Esophagus (tissue), 2 donors: ENCODE measurements at regions not wholly inside any gene's neighbourhood (a gene's known extent, or its start where the extent isn't known, plus 50 kb on each side); places are given as distances from the start of the nearest gene placed in this dataset.

ENCODE experiments used
- H3K27ac ChIP-seq, 2 donors: one replicate each; pipeline ENCODE4 v1.5.1; 2013; ENCODE audit warnings: low read depth in 2 of 2, mild to moderate bottlenecking in 2 of 2, inconsistent platforms in 1 of 2, low read length in 1 of 2, moderate library complexity in 1 of 2
- H3K27me3 ChIP-seq, 2 donors: one replicate each; pipeline ENCODE4 v1.6.1; 2013; ENCODE audit warnings: low read length in 2 of 2, control low read depth in 1 of 2, mild to moderate bottlenecking in 1 of 2; ENCODE audit not compliant: insufficient read depth in 2 of 2, control insufficient read depth in 1 of 2
- H3K36me3 ChIP-seq, 2 donors: one replicate each; pipeline ENCODE4 v1.6.1; 2013; ENCODE audit warnings: low read length in 1 of 2; ENCODE audit not compliant: control insufficient read depth in 2 of 2, insufficient read depth in 2 of 2
- H3K4me1 ChIP-seq, 2 donors: one replicate each; pipeline ENCODE4 v1.6.1; 2013; ENCODE audit warnings: low read length in 1 of 2; ENCODE audit not compliant: control insufficient read depth in 2 of 2, insufficient read depth in 2 of 2
- H3K4me3 ChIP-seq, 2 donors: one replicate each; pipeline ENCODE4 v1.5.1; 2013; ENCODE audit warnings: low read length in 2 of 2, mild to moderate bottlenecking in 2 of 2, low read depth in 1 of 2, moderate library complexity in 1 of 2
- H3K9me3 ChIP-seq, 2 donors: one replicate each; pipeline ENCODE4 v1.6.1; 2013; ENCODE audit warnings: mild to moderate bottlenecking in 2 of 2, low read depth in 1 of 2, low read length in 1 of 2, moderate library complexity in 1 of 2; ENCODE audit not compliant: control insufficient read depth in 2 of 2, insufficient read depth in 1 of 2
- WGBS, 2 donors: extraction: QIAGEN DNeasy Blood & Tissue Kit; methylation state at CpG; one replicate each; pipeline ENCODE4 v1.1.7; 2013; 5-methylcytosine and 5-hydroxymethylcytosine counted together
- donor health status: healthy with polysubstance abuse.
- donor health status: Bipolar disorder and iron deficiency.

DNA sequence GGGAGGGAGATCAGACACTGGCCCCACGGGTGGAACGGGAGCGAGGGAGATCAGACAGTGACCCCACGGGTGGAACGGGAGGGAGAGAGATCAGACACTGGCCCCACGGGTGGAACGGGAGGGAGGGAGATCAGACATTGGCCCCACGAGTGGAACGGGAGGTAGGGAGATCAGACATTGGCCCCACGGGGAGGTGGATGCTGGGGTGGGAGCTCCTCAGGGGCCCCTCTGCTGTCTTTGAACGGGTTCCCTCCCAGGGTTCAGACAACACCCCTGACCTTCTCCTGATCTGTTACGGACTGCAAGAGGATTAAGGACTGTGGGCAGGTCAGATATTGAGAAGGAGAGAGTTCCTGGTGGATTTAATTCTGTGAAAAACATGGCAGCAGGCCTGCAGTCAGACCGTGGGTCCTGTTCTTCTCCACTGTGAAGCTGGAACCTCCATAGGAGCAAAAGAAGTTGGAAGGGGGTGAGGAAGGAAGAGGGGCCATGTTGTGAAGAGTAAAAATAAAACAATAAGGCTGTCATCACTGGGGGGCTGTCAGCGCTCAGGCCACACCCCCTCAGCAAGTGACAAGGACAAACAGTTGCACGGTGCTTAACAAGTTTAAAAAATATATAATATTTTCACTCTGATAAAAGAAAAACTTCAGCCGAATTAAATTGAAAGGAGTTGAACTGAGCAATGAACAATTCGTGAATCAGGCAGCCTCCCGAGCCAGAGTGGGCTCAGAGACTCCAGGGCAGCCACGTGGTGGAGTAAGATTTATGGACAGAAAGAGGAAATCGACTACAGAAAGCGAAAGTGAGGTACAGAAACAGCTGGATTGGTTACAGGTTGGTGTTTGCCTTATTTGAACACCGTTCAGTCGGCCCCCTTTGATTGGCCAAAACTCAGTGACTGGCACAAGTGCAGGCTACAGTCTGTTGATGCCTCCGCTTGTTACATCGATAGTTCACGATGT lies 348.7 kb upstream of the TNRC6C start:
- 62 to 70% methylated on average over 26 of the region's 26 CpGs for WGBS, 2 donors
- H3K27ac ChIP-seq = no peak overlapping the region
- no peak overlapping the region for H3K4me3 ChIP-seq

GRCh38 chr17:77610518-77610893 lies 348.0 kb upstream of the TNRC6C start:
- 64 to 66% methylated on average over 5 of the region's 5 CpGs for WGBS, 2 donors
- no peak overlapping the region for H3K27ac ChIP-seq
- H3K4me1 ChIP-seq = no peaks in the 10 kb centered on the region
- H3K27me3 ChIP-seq = no peaks in the 10 kb centered on the region
- no peaks in the 10 kb centered on the region for H3K36me3 ChIP-seq
- H3K4me3 ChIP-seq = no peak overlapping the region
- H3K9me3 ChIP-seq = no peaks in the 10 kb centered on the region

More for the DNA sequence above, 348.7 kb upstream of the TNRC6C start:
- Histone ChIP-seq H3K4me1 (no peaks in the 10 kb centered on the region), H3K27me3 (no peaks in the 10 kb centered on the region), H3K9me3 (no peaks in the 10 kb centered on the region), H3K36me3 (no peaks in the 10 kb centered on the region)

GRCh38 chr17:77610972-77611521 lies 347.5 kb upstream of the TNRC6C start:
- no peaks in the 10 kb centered on the region for H3K36me3 ChIP-seq
- no peak overlapping the region for H3K4me3 ChIP-seq
- no peaks in the 10 kb centered on the region for H3K4me1 ChIP-seq
- 54 to 62% methylated on average over 9 of the region's 9 CpGs for WGBS, 2 donors
- no peaks in the 10 kb centered on the region for H3K27me3 ChIP-seq
- H3K27ac ChIP-seq = peak overlapping the region in 1 of 2 donors; percentile 58
- H3K9me3 ChIP-seq = no peaks in the 10 kb centered on the region

- no peak overlapping the region for H3K4me3 ChIP-seq
- H3K4me1 ChIP-seq = no peaks in the 10 kb centered on the region
- 78 to 80% methylated on average over 16 of the region's 16 CpGs for WGBS, 2 donors
- H3K27ac ChIP-seq = peak overlapping the region in 1 of 2 donors; percentile 58
- H3K36me3 ChIP-seq = no peaks in the 10 kb centered on the region
- no peaks in the 10 kb centered on the region for H3K9me3 ChIP-seq
- no peaks in the 10 kb centered on the region for H3K27me3 ChIP-seq
Observed at GRCh38 chr17:77611791-77612502, 346.6 kb upstream of the TNRC6C start.

DNA sequence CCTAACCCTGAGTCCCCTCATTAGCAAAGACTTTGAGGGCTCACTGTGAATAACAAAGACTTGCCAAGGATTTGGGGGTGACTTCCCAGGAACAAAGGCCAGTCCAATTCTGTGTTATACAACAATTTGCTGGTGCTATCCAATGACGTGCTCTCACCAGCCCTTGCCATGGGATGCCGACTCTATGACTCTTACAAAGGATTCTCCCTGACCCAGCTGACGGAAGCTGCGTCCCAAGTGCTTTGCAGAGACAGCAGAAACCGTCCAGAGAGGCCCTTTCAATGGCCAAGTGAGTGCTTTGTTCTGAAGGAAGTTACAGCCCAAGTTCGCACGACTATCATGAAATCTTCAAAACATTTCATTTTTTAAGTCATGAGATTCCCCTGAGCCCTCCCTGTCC lies 345.3 kb upstream of the TNRC6C start:
- Histone ChIP-seq H3K27ac (peak overlapping the region in 1 of 2 donors; percentile 40), H3K4me3 (no peak overlapping the region), H3K4me1 (no peaks in the 10 kb centered on the region), H3K27me3 (no peaks in the 10 kb centered on the region), H3K36me3 (no peaks in the 10 kb centered on the region), H3K9me3 (no peaks in the 10 kb centered on the region)
- WGBS, 2 donors = 72 to 75% methylated on average over 7 of the region's 7 CpGs

- no peaks in the 10 kb centered on the region for H3K27me3 ChIP-seq
- H3K9me3 ChIP-seq = no peaks in the 10 kb centered on the region
- 85 to 88% methylated on average over 8 of the region's 8 CpGs for WGBS, 2 donors
- H3K36me3 ChIP-seq = no peaks in the 10 kb centered on the region
- H3K4me1 ChIP-seq = no peaks in the 10 kb centered on the region
- H3K4me3 ChIP-seq = no peak overlapping the region
- peak overlapping the region in 1 of 2 donors; percentile 9 for H3K27ac ChIP-seq
Observed at GRCh38 chr17:77613627-77614026, 344.9 kb upstream of the TNRC6C start.

- Histone ChIP-seq H3K27me3 (no peaks in the 10 kb centered on the region), H3K9me3 (no peaks in the 10 kb centered on the region), H3K27ac (no peak overlapping the region), H3K36me3 (no peaks in the 10 kb centered on the region), H3K4me3 (no peak overlapping the region), H3K4me1 (no peaks in the 10 kb centered on the region)
- 20 to 28% methylated on average over 4 of the region's 4 CpGs for WGBS, 2 donors
Observed at GRCh38 chr17:77615703-77616253, 342.7 kb upstream of the TNRC6C start.

GRCh38 chr17:77616254-77616731 lies 342.2 kb upstream of the TNRC6C start:
- Histone ChIP-seq H3K4me1 (no peaks in the 10 kb centered on the region), H3K27me3 (no peaks in the 10 kb centered on the region), H3K4me3 (no peak overlapping the region), H3K27ac (no peak overlapping the region), H3K36me3 (no peaks in the 10 kb centered on the region), H3K9me3 (no peaks in the 10 kb centered on the region)
- WGBS, 2 donors = 31 to 32% methylated on average over 3 of the region's 3 CpGs

DNA sequence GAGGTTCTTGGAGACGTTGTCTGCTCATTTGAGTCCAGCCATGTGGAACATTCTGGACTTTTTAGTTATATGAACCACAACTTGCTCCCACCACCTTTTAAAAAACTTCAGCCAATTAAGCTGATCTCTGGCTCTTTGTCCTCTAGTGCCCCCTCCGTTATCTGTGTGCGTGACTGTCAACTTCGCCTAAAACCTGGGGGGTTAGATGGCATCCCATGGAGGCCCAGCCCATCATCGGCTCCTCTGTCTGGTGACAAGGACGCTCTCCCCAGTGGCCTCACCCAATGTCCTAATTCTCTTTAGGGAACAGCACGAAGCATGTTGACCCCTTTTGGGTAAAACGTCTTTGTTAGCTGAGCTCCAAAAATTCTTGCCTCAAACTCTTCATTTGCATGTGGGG lies 341.0 kb upstream of the TNRC6C start:
- no peaks in the 10 kb centered on the region for H3K36me3 ChIP-seq
- no peaks in the 10 kb centered on the region for H3K27me3 ChIP-seq
- WGBS, 2 donors = 82 to 86% methylated on average over 8 of the region's 8 CpGs

More for the DNA sequence above, 341.0 kb upstream of the TNRC6C start:
- Histone ChIP-seq H3K4me3 (no peak overlapping the region), H3K27ac (no peak overlapping the region), H3K9me3 (no peaks in the 10 kb centered on the region), H3K4me1 (no peaks in the 10 kb centered on the region)
